Lower leg skin (tissue), 4 donors: ENCODE measurements at regions not wholly inside any gene's neighbourhood (a gene's known extent, or its start where the extent isn't known, plus 50 kb on each side); places are given as distances from the start of the nearest gene placed in this dataset.

Source experiments
- DNase-seq, 2 donors: peaks; one replicate each; pipeline ENCODE4 v3.0.0-alpha.2; 2019; ENCODE audit warnings: low spot score in 2 of 2
- H3K4me3 ChIP-seq: fragments of 200-600 bp; sonication (generic); 2 replicates; pipeline ENCODE4 v1.5.1; 2017; ENCODE audit warnings: mild to moderate bottlenecking, low read depth; ENCODE audit not compliant: poor library complexity, severe bottlenecking
- CTCF ChIP-seq, 3 donors: fragments of 450-650 bp; IDR thresholded peaks; one replicate each; pipeline ENCODE4 v1.5.1; 2016; ENCODE audit warnings: antibody characterized with exemption in 3 of 3, mild to moderate bottlenecking in 3 of 3, moderate library complexity in 2 of 3
- POLR2A ChIP-seq, 2 donors: fragments of 450-650 bp; IDR thresholded peaks; one replicate each; pipeline ENCODE4 v1.6.1; 2016 to 2017; ENCODE audit warnings: antibody characterized with exemption in 2 of 2, mild to moderate bottlenecking in 1 of 2, moderate library complexity in 1 of 2
- WGBS, 2 donors: methylation state at CpG; one replicate each; pipeline ENCODE4 v1.1.5; 2018; 5-methylcytosine and 5-hydroxymethylcytosine counted together
- intact Hi-C: fragments of 100-400 bp; cut with DNase I; formaldehyde crosslinking; loops from one replicate; pipeline ENCODE4 v1.15.0; 2023; ENCODE audit warnings: low total_unique reads

GRCh38 chr1:42004860-42005259 is 86.1 kb upstream of the HIVEP3 start:
- intact Hi-C loops: no loop called here
- no peak for DNase-seq
- H3K4me3 ChIP-seq: no peak overlapping the region
- WGBS, 2 donors: 89 to 90% methylated on average over 5 of the region's 5 CpGs
- TF ChIP-seq POLR2A (IDR thresholded peaks at IDR 0.05) (no peak), CTCF (IDR thresholded peaks at IDR 0.05) (no peak)

GRCh38 chr1:42004322-42004721 is 85.6 kb upstream of the HIVEP3 start:
- H3K4me3 ChIP-seq: no peak overlapping the region
- WGBS, 2 donors: 94 to 97% methylated on average over 4 of the region's 4 CpGs
- intact Hi-C loops: no loop called here
- no peak for TF ChIP-seq CTCF (IDR thresholded peaks at IDR 0.05)
- TF ChIP-seq POLR2A (IDR thresholded peaks at IDR 0.05): no peak
- DNase-seq: no peak

- intact Hi-C loops: no loop called here
- DNase-seq: no peak
- TF ChIP-seq POLR2A (IDR thresholded peaks at IDR 0.05): no peak
- TF ChIP-seq CTCF (IDR thresholded peaks at IDR 0.05): no peak
- WGBS, 2 donors: 46 to 73% methylated on average over 5 of the region's 5 CpGs
- H3K4me3 ChIP-seq: no peak overlapping the region
Observed at GRCh38 chr1:42003433-42003832, 84.7 kb upstream of the HIVEP3 start.

- no peak for DNase-seq
- H3K4me3 ChIP-seq: no peak overlapping the region
- TF ChIP-seq CTCF (IDR thresholded peaks at IDR 0.05) (no peak), POLR2A (IDR thresholded peaks at IDR 0.05) (no peak)
- intact Hi-C loops: no loop called here
- 52 to 68% methylated on average over 4 of the region's 4 CpGs for WGBS, 2 donors
Observed at GRCh38 chr1:42002220-42002619, 83.5 kb upstream of the HIVEP3 start.

- DNase-seq: no peak
- intact Hi-C loops: no loop called here
- H3K4me3 ChIP-seq: no peak overlapping the region
- TF ChIP-seq POLR2A (IDR thresholded peaks at IDR 0.05) (no peak), CTCF (IDR thresholded peaks at IDR 0.05) (no peak)
- WGBS, 2 donors: 84 to 85% methylated on average over 3 of the region's 3 CpGs
Observed at GRCh38 chr1:42000766-42001165, 82.0 kb upstream of the HIVEP3 start.

GRCh38 chr1:41999884-42000283 is 81.2 kb upstream of the HIVEP3 start:
- intact Hi-C loops: no loop called here
- H3K4me3 ChIP-seq: no peak overlapping the region
- DNase-seq: no peak
- TF ChIP-seq POLR2A (IDR thresholded peaks at IDR 0.05) (no peak), CTCF (IDR thresholded peaks at IDR 0.05) (no peak)
